IPS-18c (cell line): ENCODE measurements at regions not wholly inside any gene's neighbourhood (a gene's known extent, or its start where the extent isn't known, plus 50 kb on each side); places are given as distances from the start of the nearest gene placed in this dataset.
A peak's percentile ranks its signal among the peaks of the same experiment; 100 is the strongest.
"Not testable (repeated sequence)": the region's sequence is repeated elsewhere in the genome, so short reads cannot be mapped to it uniquely, and the experiment has no call there.

Source experiments
- H3K4me3 ChIP-seq: 2 replicates; pipeline ENCODE4 v1.7.0; 2013; ENCODE audit warnings: low read depth, mild to moderate bottlenecking, low read length, moderate library complexity; ENCODE audit not compliant: insufficient read depth
- H3K9me3 ChIP-seq: one replicate; pipeline ENCODE4 v1.6.1; 2013; ENCODE audit warnings: mild to moderate bottlenecking, low read length, moderate library complexity; ENCODE audit not compliant: control insufficient read depth, insufficient read depth

DNA sequence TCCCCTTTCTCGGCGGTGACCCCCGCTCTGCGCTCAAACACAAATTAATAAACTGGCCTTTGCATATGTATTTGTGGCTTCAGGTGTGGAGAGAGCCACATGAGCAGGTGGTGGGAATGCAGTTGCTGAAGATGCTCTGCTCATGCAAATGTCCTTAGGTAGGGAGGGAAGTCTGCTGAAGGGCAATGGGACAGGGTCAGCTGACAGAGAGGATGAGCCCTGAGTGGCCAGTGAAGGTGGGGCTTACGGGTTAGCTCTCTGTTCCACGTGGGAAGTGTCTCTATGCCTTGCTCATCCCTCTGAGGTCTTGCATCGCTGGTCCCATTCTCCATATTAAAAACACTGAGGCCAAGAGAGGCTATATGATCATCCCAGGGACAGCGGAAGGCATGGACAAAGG lies 74.2 kb upstream of the CCL1 start:
- Histone ChIP-seq H3K9me3 (no peaks in the 10 kb centered on the region), H3K4me3 (no peak overlapping the region)

GRCh38 chr17:34436607-34437006 lies 73.6 kb upstream of the CCL1 start:
- Histone ChIP-seq H3K9me3 (no peaks in the 10 kb centered on the region), H3K4me3 (no peak overlapping the region)

DNA sequence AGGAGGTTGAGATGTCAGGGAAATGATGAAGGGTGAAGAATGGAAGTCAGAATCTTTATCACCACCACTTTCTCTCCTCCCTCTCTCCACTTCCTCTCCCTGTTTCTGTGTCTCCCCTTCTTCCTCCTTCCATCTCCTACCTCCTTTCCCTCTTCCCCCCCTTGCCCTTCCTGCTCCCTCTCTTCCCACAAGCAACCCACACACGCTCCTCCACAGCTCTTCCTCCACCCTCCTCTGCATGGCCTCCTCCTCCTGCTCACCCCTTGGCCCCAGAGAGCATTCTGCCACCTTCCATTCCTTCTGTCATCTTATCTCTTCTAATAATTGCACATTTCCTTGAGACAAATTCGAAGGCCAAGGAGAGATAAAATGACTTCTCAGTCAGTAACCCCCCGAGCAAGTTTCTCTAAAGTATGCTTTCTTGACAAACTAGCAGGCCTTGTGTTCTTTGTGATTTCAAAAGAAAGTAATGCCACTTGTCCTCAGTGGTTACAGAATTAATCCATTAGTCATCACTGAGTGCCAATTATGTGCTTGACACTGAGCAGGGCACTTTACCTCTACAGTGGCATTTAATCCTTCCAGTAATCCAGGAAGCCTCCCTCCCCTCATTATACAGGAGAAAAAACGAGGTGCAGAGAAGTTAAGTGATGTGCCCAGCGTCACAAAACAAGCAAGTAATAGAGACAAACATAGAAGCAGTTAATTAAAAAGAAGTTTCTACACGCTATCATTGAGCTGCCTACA lies 72.3 kb upstream of the CCL1 start:
- no peak overlapping the region for H3K4me3 ChIP-seq
- no peaks in the 10 kb centered on the region for H3K9me3 ChIP-seq

- Histone ChIP-seq H3K9me3 (no peaks in the 10 kb centered on the region), H3K4me3 (no peak overlapping the region)
Measured at GRCh38 chr17:34434052-34434451, 71.0 kb upstream of the CCL1 start.

DNA sequence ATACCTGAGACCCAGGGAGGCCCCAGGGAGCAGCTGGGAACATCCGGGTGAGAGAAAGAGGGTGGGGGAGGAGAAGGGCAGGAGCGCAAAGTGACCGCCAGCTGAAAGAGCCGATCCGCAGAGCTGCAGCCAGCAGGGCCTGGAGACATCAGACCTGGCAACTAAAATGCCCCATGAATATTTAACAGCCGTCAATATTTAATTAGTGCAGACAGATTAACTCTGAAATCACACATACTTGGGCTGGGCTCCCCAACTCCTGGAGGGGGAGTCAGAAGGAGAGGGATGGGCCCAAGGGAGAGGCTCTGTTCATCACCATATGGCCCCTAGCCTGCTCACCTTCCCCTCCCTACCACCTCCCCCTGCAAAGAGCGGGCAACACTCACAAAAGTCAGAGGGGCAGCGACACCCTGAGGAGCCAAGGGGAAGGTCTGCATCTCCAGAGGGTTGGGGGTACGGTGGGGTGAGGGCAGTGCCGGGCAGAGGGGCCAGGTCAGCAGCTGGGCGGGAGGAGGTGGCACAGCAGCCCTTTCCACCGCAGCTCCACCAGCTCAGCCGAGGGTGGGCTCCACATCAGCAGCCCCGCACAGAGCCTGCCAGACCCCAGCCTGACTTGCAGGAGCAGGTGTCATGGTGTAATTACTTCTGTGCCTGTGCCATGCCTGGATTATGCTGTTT lies 61.9 kb upstream of the CCL1 start:
- H3K4me3 ChIP-seq, result peak overlapping the region; percentile 30; the same call in 1 of the 2 replicates
- H3K9me3 ChIP-seq, result no peaks in the 10 kb centered on the region

GRCh38 chr17:34423978-34424813 lies 61.2 kb upstream of the CCL1 start:
- Histone ChIP-seq H3K4me3 (peak overlapping the region; percentile 42), H3K9me3 (no peaks in the 10 kb centered on the region)

DNA sequence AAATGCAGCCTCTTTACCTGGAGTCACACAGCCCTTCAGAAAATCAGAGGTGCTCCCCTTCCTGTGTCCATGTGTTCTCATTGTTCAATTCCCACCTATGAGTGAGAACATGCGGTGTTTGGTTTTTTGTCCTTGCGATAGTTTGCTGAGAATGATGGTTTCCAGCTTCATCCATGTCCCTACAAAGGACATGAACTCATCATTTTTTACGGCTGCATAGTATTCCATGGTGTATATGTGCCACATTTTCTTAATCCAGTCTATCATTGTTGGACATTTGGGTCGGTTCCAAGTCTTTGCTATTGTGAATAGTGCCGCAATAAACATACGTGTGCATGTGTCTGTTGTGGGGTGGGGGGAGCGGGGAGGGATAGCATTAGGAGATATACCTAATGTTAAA lies 60.3 kb upstream of the CCL1 start:
- not testable (repeated sequence) for H3K9me3 ChIP-seq

GRCh38 chr17:34420900-34421299 lies 57.9 kb upstream of the CCL1 start:
- Histone ChIP-seq H3K9me3 (no peaks in the 10 kb centered on the region), H3K4me3 (no peak overlapping the region)

More for the DNA sequence above, 60.3 kb upstream of the CCL1 start:
- not testable (repeated sequence) for H3K4me3 ChIP-seq

- Histone ChIP-seq H3K4me3 (no peak overlapping the region), H3K9me3 (no peaks in the 10 kb centered on the region)
Measured at GRCh38 chr17:34420254-34420766, 57.3 kb upstream of the CCL1 start.

DNA sequence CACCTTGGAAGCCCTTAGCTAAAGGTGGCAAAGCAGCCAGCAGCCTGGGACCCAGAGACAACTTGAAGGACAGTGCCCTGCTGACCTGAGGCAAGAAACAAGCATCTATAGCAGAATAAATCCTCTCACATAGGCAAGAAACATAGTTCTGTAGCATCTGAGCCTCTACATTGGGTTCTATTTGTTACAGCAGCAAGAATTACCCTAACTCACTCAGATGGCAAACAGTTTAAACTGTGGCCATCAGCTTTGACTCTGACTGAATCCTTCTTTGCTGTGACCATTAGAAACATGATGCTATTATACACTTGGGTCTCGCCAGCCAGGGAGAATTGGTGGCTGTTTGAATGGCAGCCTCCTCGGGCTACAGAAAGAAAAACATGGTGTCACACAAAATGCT lies 53.1 kb upstream of the CCL1 start:
- Histone ChIP-seq H3K9me3 (no peaks in the 10 kb centered on the region), H3K4me3 (no peak overlapping the region)

- H3K9me3 ChIP-seq, result no peaks in the 10 kb centered on the region
- H3K4me3 ChIP-seq, result no peak overlapping the region
Measured at GRCh38 chr17:34414339-34414738, 51.3 kb upstream of the CCL1 start.

- Histone ChIP-seq H3K9me3 (no peaks in the 10 kb centered on the region), H3K4me3 (no peak overlapping the region)
Measured at GRCh38 chr17:34413443-34414119, 50.5 kb upstream of the CCL1 start.

- H3K4me3 ChIP-seq, result no peak overlapping the region
- no peaks in the 10 kb centered on the region for H3K9me3 ChIP-seq
Measured at GRCh38 chr17:34412965-34413441, 50.0 kb upstream of the CCL1 start.
